ENCODE measurements at regions not wholly inside any gene's neighbourhood (a gene's known extent, or its start where the extent isn't known, plus 50 kb on each side); places are given as distances from the start of the nearest gene placed in this dataset.

DNA sequence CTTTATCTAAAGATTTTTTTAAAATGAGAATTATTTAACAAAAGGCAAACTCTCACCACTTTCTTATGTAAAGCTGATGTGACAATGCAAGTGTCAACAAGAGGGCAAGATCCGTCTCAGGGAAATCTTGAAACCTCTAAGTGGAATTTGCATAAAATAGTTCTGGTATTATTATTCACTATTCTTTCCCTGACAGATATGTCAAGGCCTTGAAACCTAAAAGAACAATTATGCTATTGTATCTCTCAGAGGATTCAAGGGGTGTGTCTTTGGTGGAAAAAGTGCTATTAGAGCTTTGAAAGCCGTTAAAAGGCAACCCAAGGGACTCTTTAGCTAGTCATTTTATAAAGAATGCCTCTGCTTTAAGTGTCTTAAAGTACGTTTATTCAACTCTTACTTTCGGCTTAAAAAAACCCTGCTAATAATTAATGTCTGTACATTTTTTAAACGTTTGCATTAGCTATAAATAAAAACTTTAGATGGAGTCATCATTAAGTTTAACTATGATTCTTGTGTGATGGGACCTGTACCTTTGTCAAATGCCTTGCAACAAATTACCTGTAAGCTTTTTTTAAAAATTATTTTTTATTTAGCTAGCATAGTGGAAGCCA is 585.5 kb downstream of the VRK1 start:
- no peak for DNase-seq (ENCODE audit: low spot score)
- Histone ChIP-seq H3K4me3 (ENCODE audit: low read length in 2 of 2) (no peak overlapping the region), H4K8ac (ENCODE audit: low read depth, low read length) (no peak overlapping the region), H3K79me1 (ENCODE audit: low read depth, low read length) (no peaks in the 10 kb centered on the region), H3K4me1 (ENCODE audit: control insufficient read depth in 2 of 2, insufficient read depth in 1 of 2, low read depth in 1 of 2, low read length in 2 of 2) (peaks cover 0 to 6% of the 10 kb centered on the region in 2 donors), H4K91ac (ENCODE audit: low read depth, low read length, poor library complexity) (no peak overlapping the region), H2BK12ac (ENCODE audit: low read length) (no peak overlapping the region), H2BK5ac (ENCODE audit: low read length) (no peak overlapping the region), H2BK15ac (ENCODE audit: low read length) (no peak overlapping the region), H3K36me3 (replicated peaks in 1 of 2; ENCODE audit: control insufficient read depth in 2 of 2, insufficient read depth in 2 of 2, low read length in 2 of 2) (no peaks in the 10 kb centered on the region), H3K27me3 (ENCODE audit: control insufficient read depth in 3 of 3, insufficient read depth in 3 of 3, low read depth in 1 of 3, low read length in 3 of 3) (peaks cover 0 to 3% (median 0%) of the 10 kb centered on the region in 3 experiments), H3K14ac (ENCODE audit: low read length) (no peak overlapping the region), H3K27ac (replicated peaks; ENCODE audit: low read length) (no peak overlapping the region), H2BK120ac (ENCODE audit: low read depth, low read length) (no peak overlapping the region), H3K18ac (ENCODE audit: low read length) (no peak overlapping the region), H3K9me3 (replicated peaks in 1 of 2; ENCODE audit: control insufficient read depth in 2 of 2, insufficient read depth in 1 of 2, low read depth in 1 of 2, low read length in 2 of 2) (no peaks in the 10 kb centered on the region), H2AK5ac (ENCODE audit: low read depth, low read length) (no peak overlapping the region), H2AFZ (ENCODE audit: low read length) (no peak overlapping the region), H3K4ac (ENCODE audit: low read length) (no peak overlapping the region), H3K23ac (ENCODE audit: low read depth, low read length, poor library complexity) (no peak overlapping the region), H3K9ac (ENCODE audit: low read depth, low read length, poor library complexity) (no peak overlapping the region), H3K4me2 (ENCODE audit: insufficient read depth, low read length, poor library complexity, severe bottlenecking) (no peak overlapping the region)
- WGBS, 2 donors (ENCODE audit: extremely low coverage in 2 of 2, insufficient read length in 2 of 2, insufficient replicate concordance in 1 of 2) = no CpG with 5 or more reads among the region's 5 CpGs

DNA sequence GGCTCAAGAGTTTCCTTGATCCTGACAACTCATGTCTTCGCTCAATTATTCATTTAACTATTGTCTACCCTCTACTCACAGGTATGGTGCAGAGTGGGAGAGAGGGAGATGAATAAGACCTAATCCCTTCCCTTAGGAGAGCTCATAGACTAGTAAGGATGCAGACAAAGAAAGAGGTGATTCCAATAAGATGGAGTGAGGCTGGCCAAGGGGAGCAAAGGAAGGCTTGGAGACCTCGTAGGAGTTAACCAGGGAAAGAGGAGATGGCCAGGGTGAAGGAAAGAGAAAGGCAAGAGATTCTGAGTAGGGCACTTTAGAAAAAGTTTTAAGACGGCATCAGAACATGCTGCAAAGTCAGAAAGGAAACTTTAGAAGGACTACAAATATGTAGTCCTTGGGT is 588.5 kb downstream of the VRK1 start:
- H3K23ac ChIP-seq (ENCODE audit: low read depth, low read length, poor library complexity) = no peak overlapping the region
- H3K18ac ChIP-seq (ENCODE audit: low read length) = no peak overlapping the region
- no peak overlapping the region for H2AK5ac ChIP-seq (ENCODE audit: low read depth, low read length)
- peaks cover 0 to 3% (median 0%) of the 10 kb centered on the region in 3 experiments for H3K27me3 ChIP-seq (ENCODE audit: control insufficient read depth in 3 of 3, insufficient read depth in 3 of 3, low read depth in 1 of 3, low read length in 3 of 3)
- no peak overlapping the region for H3K27ac ChIP-seq (replicated peaks; ENCODE audit: low read length)
- H3K79me1 ChIP-seq (ENCODE audit: low read depth, low read length) = no peaks in the 10 kb centered on the region
- no peaks in the 10 kb centered on the region for H3K9me3 ChIP-seq (replicated peaks in 1 of 2; ENCODE audit: control insufficient read depth in 2 of 2, insufficient read depth in 1 of 2, low read depth in 1 of 2, low read length in 2 of 2)
- no peak overlapping the region for H3K4ac ChIP-seq (ENCODE audit: low read length)
- DNase-seq (ENCODE audit: low spot score) = no peak
- no peak overlapping the region for H2BK5ac ChIP-seq (ENCODE audit: low read length)
- no peak overlapping the region for H4K91ac ChIP-seq (ENCODE audit: low read depth, low read length, poor library complexity)
- H3K4me1 ChIP-seq (ENCODE audit: control insufficient read depth in 2 of 2, insufficient read depth in 1 of 2, low read depth in 1 of 2, low read length in 2 of 2) = peaks cover 0 to 2% of the 10 kb centered on the region in 2 donors
- no peak overlapping the region for H3K4me2 ChIP-seq (ENCODE audit: insufficient read depth, low read length, poor library complexity, severe bottlenecking)
- no peak overlapping the region for H2BK120ac ChIP-seq (ENCODE audit: low read depth, low read length)
- H4K8ac ChIP-seq (ENCODE audit: low read depth, low read length) = no peak overlapping the region
- H3K36me3 ChIP-seq (replicated peaks in 1 of 2; ENCODE audit: control insufficient read depth in 2 of 2, insufficient read depth in 2 of 2, low read length in 2 of 2) = no peaks in the 10 kb centered on the region
- H2AFZ ChIP-seq (ENCODE audit: low read length) = no peak overlapping the region
- H3K4me3 ChIP-seq (ENCODE audit: low read length in 2 of 2) = no peak overlapping the region
- H3K9ac ChIP-seq (ENCODE audit: low read depth, low read length, poor library complexity) = no peak overlapping the region
- no peak overlapping the region for H2BK12ac ChIP-seq (ENCODE audit: low read length)
- H2BK15ac ChIP-seq (ENCODE audit: low read length) = no peak overlapping the region
- WGBS, 2 donors (ENCODE audit: extremely low coverage in 2 of 2, insufficient read length in 2 of 2, insufficient replicate concordance in 1 of 2) = no CpG with 5 or more reads among the region's 3 CpGs
- H3K14ac ChIP-seq (ENCODE audit: low read length) = no peak overlapping the region

DNA sequence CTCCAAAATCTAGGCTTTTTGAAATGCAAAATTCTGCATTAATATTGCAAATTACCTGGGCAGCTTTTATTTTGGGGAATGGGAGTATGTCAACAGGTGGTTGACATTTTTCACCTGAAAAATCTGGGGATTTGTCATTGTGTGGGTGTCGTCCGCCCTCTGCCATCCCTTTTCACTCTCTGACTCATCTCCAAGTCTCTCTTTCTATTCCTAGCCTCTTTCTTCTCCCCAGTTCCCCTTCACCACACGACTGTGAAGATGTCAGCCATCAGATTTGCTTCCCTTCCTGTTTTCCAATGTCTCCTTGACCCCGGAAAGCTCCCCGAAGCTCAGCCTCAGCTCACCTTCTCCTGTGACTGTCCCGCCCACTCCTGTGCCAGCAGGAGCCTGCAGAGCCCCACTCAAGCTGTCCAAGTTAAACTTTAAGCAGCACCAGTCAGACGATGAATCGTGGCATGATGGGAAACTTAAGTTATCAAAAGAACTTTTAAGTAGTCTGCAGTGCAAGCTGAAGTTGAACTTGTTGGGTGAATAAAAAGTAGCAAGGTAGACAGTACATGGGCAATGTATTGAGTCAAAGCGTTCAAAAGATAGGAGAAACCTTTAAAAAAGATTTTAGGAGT is 590.2 kb downstream of the VRK1 start:
- no peaks in the 10 kb centered on the region for H3K9me3 ChIP-seq (replicated peaks in 1 of 2; ENCODE audit: control insufficient read depth in 2 of 2, insufficient read depth in 1 of 2, low read depth in 1 of 2, low read length in 2 of 2)
- no peak overlapping the region for H3K27ac ChIP-seq (replicated peaks; ENCODE audit: low read length)
- DNase-seq (ENCODE audit: low spot score) = no peak
- H4K8ac ChIP-seq (ENCODE audit: low read depth, low read length) = no peak overlapping the region
- H2BK120ac ChIP-seq (ENCODE audit: low read depth, low read length) = no peak overlapping the region
- H3K4me2 ChIP-seq (ENCODE audit: insufficient read depth, low read length, poor library complexity, severe bottlenecking) = no peak overlapping the region
- H3K79me1 ChIP-seq (ENCODE audit: low read depth, low read length) = no peaks in the 10 kb centered on the region
- H2BK15ac ChIP-seq (ENCODE audit: low read length) = no peak overlapping the region
- no peak overlapping the region for H3K23ac ChIP-seq (ENCODE audit: low read depth, low read length, poor library complexity)
- H2AK5ac ChIP-seq (ENCODE audit: low read depth, low read length) = no peak overlapping the region
- H3K14ac ChIP-seq (ENCODE audit: low read length) = no peak overlapping the region
- H3K4ac ChIP-seq (ENCODE audit: low read length) = no peak overlapping the region
- WGBS, 2 donors (ENCODE audit: extremely low coverage in 2 of 2, insufficient read length in 2 of 2, insufficient replicate concordance in 1 of 2) = no CpG with 5 or more reads among the region's 9 CpGs
- H3K9ac ChIP-seq (ENCODE audit: low read depth, low read length, poor library complexity) = no peak overlapping the region
- peaks cover 0 to 2% of the 10 kb centered on the region in 2 donors for H3K4me1 ChIP-seq (ENCODE audit: control insufficient read depth in 2 of 2, insufficient read depth in 1 of 2, low read depth in 1 of 2, low read length in 2 of 2)
- no peak overlapping the region for H3K4me3 ChIP-seq (ENCODE audit: low read length in 2 of 2)
- no peak overlapping the region for H2BK5ac ChIP-seq (ENCODE audit: low read length)
- peaks cover 0 to 3% (median 0%) of the 10 kb centered on the region in 3 experiments for H3K27me3 ChIP-seq (ENCODE audit: control insufficient read depth in 3 of 3, insufficient read depth in 3 of 3, low read depth in 1 of 3, low read length in 3 of 3)
- no peak overlapping the region for H4K91ac ChIP-seq (ENCODE audit: low read depth, low read length, poor library complexity)
- no peak overlapping the region for H2BK12ac ChIP-seq (ENCODE audit: low read length)
- no peak overlapping the region for H2AFZ ChIP-seq (ENCODE audit: low read length)
- no peak overlapping the region for H3K18ac ChIP-seq (ENCODE audit: low read length)
- no peaks in the 10 kb centered on the region for H3K36me3 ChIP-seq (replicated peaks in 1 of 2; ENCODE audit: control insufficient read depth in 2 of 2, insufficient read depth in 2 of 2, low read length in 2 of 2)

DNA sequence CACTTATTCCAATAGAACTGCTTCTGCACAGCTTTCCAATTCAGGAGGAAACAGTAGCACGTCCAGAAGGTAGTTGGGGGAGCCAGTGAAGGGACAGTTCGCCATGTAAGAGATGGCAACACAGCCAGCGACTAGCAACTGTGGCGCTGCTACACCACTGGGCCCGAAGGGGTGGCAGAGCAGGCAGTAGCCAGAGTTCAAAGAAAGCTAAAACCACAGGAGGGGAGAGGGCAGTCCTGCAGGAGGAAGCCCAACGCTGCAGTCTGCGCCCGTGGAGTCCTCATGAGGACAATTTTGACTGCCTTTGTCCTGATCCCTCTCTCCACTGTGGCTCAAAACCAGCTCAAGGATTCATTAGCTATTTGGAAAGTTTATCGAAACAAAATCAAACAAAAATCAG is 591.2 kb downstream of the VRK1 start:
- Histone ChIP-seq H3K79me1 (ENCODE audit: low read depth, low read length) (no peaks in the 10 kb centered on the region), H2BK120ac (ENCODE audit: low read depth, low read length) (no peak overlapping the region), H2BK5ac (ENCODE audit: low read length) (no peak overlapping the region), H4K8ac (ENCODE audit: low read depth, low read length) (no peak overlapping the region), H3K27ac (replicated peaks; ENCODE audit: low read length) (no peak overlapping the region), H3K4me1 (ENCODE audit: control insufficient read depth in 2 of 2, insufficient read depth in 1 of 2, low read depth in 1 of 2, low read length in 2 of 2) (peaks cover 0 to 2% of the 10 kb centered on the region in 2 donors), H3K4me3 (ENCODE audit: low read length in 2 of 2) (no peak overlapping the region), H4K91ac (ENCODE audit: low read depth, low read length, poor library complexity) (no peak overlapping the region), H3K4ac (ENCODE audit: low read length) (no peak overlapping the region), H2AK5ac (ENCODE audit: low read depth, low read length) (no peak overlapping the region), H3K9me3 (replicated peaks in 1 of 2; ENCODE audit: control insufficient read depth in 2 of 2, insufficient read depth in 1 of 2, low read depth in 1 of 2, low read length in 2 of 2) (no peaks in the 10 kb centered on the region), H3K4me2 (ENCODE audit: insufficient read depth, low read length, poor library complexity, severe bottlenecking) (no peak overlapping the region), H2AFZ (ENCODE audit: low read length) (no peak overlapping the region), H2BK12ac (ENCODE audit: low read length) (no peak overlapping the region), H3K36me3 (replicated peaks in 1 of 2; ENCODE audit: control insufficient read depth in 2 of 2, insufficient read depth in 2 of 2, low read length in 2 of 2) (no peaks in the 10 kb centered on the region), H3K23ac (ENCODE audit: low read depth, low read length, poor library complexity) (no peak overlapping the region), H2BK15ac (ENCODE audit: low read length) (no peak overlapping the region), H3K27me3 (ENCODE audit: control insufficient read depth in 3 of 3, insufficient read depth in 3 of 3, low read depth in 1 of 3, low read length in 3 of 3) (peaks cover 0 to under 1% (median 0%) of the 10 kb centered on the region in 3 experiments), H3K14ac (ENCODE audit: low read length) (no peak overlapping the region), H3K9ac (ENCODE audit: low read depth, low read length, poor library complexity) (no peak overlapping the region), H3K18ac (ENCODE audit: low read length) (no peak overlapping the region)
- no CpG with 5 or more reads among the region's 9 CpGs for WGBS, 2 donors (ENCODE audit: extremely low coverage in 2 of 2, insufficient read length in 2 of 2, insufficient replicate concordance in 1 of 2)
- DNase-seq (ENCODE audit: low spot score) = no peak
